Transverse colon (tissue), 4 donors: ENCODE measurements at regions not wholly inside any gene's neighbourhood (a gene's known extent, or its start where the extent isn't known, plus 50 kb on each side); places are given as distances from the start of the nearest gene placed in this dataset.

Source experiments
- CTCF ChIP-seq, 5 experiments: fragments of 200-600 bp in 3 of 5; fragments of 450-650 bp in 2 of 5; sonication (generic) in 3 of 5; IDR thresholded peaks; 1 replicate in 2 of 5; 2 replicates in 3 of 5; pipeline ENCODE4 v1.5.1; 2016 to 2017; ENCODE audit warnings: antibody characterized with exemption in 5 of 5, inconsistent platforms in 3 of 5, mild to moderate bottlenecking in 2 of 5, moderate library complexity in 1 of 5
- POLR2A ChIP-seq: fragments of 450-650 bp; IDR thresholded peaks from one replicate; pipeline ENCODE4 v1.6.1; 2016; ENCODE audit warnings: antibody characterized with exemption, mild to moderate bottlenecking, moderate library complexity
- POLR2AphosphoS5 ChIP-seq, 3 donors: sonication (generic); formaldehyde crosslinking; IDR thresholded peaks; one replicate each; pipeline ENCODE4 v1.6.1; 2016; ENCODE audit warnings: antibody characterized with exemption in 3 of 3

- TF ChIP-seq CTCF (IDR thresholded peaks at IDR 0.05) (no peak), POLR2A (no peak), POLR2AphosphoS5 (IDR thresholded peaks at IDR 0.05) (no peak)
These were observed 126.8 kb upstream of the DMRT1 start for GRCh38 chr9:714675-715074.
